ENCODE measurements at regions not wholly inside any gene's neighbourhood (a gene's known extent, or its start where the extent isn't known, plus 50 kb on each side); places are given as distances from the start of the nearest gene placed in this dataset.
A peak's percentile ranks its signal among the peaks of the same experiment; 100 is the strongest.

DNA sequence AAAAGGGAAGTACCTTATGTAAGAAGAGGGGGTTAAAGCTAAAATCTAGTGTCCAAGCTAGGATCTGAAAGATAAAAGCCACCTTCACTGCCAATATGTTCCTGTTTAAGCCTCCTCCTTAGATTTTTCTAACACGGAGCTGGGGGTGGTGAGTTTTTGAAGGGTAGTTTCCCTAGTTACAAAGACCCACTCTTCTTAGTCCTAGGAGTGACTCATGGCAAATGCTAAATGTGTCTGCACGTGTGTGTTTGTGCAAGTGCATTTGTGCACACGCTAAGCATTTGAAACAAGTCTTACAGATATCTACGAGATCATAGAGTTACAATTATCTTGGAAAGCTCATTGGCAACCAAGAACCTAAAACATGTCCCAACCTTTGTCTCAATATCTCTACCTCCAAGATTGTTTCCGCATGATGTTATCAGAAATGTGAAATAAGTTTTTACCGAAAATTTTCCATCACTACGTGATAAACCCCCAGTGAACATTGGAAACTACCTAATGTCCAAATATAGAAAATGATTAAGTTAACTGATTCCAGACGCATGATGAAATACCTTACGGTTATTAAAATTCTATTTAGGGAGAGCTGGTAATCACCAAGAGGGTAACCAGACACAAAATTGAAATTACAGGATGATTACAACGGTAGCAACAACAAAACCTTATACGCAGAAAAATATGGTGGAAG is 78.0 kb upstream of the HRH2 start:
- DNase-seq (ENCODE audit: low spot score) = no peak

DNA sequence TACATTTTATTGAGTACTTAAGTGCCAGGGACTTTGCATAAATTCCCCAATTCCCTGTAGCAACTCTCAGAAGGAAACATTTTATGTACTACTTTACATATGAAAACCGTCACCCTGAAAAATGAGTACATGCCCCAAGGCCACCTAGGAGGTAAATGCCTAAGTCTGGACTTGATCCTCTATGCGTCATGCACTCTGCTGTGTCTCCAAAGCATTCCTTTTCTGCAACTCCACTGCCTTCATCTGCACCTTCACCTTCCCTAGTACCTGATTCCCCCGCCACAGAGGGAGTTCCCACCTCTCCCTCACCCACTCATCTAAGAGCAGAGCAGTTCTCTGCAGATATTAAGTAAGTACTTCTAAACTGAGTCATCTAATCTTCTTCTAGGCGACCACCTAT is 75.2 kb upstream of the HRH2 start:
- DNase-seq (ENCODE audit: low spot score) = no peak

DNA sequence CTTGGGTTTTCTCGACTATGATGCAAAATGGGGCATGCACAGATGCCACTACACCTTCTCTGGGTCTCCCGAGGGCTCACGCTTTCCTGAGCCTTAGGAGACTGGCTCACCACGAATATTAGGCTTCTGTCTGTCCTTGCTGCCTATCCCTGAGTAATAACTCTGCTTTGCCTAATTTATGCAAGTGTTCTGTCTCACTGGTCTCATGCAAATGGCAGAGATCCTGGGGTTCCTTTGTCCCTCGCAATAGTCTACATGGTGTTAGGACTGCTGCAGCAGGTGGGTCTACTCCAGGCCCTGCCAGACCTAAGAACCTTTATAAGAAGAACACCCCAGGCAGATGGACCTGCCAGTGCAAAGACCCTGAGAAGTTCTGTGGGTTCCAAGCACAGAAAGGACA is 72.3 kb upstream of the HRH2 start:
- DNase-seq (ENCODE audit: low spot score) = no peak

DNA sequence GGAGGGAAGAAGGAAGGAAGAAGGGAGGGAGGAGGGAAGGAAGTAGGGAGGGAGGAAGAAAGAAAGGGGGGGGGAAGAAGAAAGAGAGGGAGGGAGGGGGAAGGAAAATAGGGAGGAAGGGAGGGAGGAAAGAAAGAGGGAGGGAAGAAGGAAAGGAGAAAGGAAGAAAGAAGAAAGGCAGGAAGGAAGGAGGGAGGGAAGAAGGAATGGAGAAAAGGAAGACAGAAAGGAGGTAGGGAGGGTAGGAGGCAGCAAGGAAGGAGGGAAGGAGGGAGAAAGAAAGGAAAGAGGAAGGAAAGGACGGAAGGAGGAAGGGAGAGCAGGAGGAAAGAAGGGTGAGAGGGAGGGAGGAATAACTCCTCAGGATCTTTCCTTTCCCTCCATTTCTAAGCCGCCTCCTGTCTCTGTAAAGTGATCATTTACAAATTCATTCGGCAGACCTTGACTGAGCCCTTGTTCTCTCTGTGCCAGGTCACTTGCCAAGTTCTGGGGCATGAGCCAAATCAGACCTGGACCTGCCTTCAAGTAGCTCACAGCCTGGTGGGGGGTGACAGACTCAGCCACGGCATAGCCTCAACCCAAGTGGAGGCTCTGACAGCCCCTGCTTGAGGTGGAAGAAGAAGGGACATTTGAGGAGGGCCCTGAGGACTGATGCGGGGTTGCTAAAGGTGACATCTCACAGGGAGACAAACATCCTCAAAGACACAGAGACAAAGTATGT is 69.0 kb upstream of the HRH2 start:
- peak; percentile 18 for DNase-seq (ENCODE audit: low spot score)

DNA sequence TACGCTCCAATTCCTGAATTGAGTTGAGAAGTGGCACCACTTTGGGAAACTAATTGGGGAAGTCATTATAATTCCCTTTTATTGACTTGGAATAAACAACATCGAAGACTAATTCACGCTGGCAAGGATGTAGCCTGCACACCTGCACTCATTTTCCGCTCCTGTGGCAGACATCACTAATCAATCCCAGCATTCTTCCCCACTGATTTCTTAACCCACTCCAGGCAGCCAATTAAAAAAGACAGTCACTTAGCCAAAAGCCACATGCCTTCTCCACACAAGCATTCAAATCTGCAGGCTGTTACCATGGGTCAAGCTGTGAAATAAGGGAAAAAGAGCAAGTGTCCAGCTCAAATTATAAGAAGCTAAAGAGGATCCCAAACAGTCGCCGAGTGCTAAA is 68.2 kb upstream of the HRH2 start:
- no peak for DNase-seq (ENCODE audit: low spot score)

DNA sequence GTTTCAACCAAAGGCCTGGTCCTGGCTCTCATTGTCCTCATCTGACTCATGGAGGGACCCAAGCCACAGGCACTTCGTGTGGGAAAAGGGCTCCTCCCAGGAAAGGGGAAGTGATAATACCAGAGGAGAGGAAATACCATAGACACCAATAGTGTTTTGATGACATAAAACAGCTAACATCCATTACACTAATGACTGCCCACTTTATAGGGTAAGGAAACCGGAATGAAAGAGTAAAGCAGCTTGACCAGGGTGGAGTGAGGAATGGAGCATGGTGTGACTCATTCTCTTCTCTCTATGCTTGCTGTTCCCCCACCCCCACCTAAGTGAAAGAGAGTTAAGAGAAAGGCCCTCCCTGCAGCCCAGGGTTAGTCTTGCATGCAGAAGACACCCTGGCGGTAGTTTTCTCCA is 67.4 kb upstream of the HRH2 start:
- no peak for DNase-seq (ENCODE audit: low spot score)

DNA sequence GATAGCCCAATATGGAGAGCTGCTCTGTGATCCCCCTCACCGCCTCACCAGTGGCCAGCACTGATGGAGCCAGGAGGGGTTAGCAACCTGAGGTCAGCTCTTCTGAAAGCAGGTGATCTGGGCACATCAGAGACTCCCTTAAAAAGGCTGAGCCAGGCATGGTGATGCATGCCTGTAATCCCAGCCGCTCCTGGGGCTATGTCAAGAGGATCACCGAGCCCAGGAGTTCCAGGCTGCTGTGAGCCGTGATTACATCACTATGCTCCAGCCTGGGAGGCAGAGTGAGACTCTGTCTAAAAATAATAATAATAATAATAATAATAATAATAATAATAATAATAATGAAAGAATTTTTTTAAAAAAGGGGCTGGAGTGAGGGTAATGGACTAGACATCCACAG is 66.6 kb upstream of the HRH2 start:
- no peak for DNase-seq (ENCODE audit: low spot score)

DNA sequence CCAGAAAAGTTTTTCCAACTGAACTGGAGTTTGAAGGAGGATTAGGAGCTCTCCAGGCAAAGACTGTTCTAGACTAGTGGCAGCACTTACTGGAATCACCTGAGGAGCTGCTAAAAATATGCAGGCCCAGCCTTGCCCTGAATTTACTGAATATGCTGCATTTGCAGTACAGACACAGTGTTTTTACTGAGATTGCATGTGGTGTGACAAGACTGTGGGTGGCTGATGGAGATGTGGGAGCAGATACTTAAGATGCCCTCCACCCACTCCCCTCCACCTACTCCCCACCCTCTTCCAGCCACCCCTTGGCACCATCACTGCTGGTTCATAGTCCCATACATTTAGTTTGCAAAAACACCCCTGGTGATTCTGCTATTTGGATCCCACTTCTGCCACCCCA is 64.1 kb upstream of the HRH2 start:
- no peak for DNase-seq (ENCODE audit: low spot score)

DNA sequence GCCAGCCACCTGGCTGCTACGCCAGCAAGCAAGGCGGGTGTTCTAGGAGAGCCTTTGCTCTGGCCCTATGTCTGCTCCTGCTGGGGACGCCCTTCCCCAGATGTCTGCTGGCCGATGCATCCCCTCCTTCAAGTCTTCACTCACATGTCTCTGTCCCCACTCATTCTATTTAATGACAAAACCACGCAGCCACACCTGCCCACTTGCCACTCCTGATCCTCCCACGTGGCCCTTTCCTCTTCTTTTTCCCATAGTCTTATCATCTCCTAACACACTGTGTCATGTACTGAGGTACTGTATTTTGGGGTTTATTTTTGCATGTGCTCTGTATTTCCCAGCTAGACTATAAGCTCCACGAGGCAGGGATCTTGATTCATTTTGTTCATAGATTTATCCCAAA is 62.0 kb upstream of the HRH2 start:
- no peak for DNase-seq (ENCODE audit: low spot score)

DNA sequence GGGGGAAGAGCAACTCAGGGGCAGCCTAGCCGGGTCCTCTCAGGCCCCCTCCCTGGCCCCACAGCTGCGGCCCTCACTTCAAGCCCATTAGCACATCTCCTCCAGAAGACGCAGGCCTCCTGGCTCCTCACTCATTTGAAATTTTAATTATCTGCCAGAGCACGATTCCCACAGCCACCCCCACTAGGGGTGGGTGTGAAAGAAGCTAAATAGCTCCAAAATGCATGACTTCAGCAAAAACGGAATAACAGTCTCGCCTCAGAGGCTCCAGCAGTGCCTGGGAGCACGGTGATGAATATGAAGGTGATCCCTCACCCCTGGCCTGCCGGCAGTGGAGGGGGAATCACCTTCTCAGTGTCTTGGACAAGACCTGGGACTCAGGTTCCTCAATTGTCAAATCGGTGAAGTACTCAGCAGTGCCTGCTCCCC is 61.1 kb upstream of the HRH2 start:
- no peak for DNase-seq (ENCODE audit: low spot score)

DNA sequence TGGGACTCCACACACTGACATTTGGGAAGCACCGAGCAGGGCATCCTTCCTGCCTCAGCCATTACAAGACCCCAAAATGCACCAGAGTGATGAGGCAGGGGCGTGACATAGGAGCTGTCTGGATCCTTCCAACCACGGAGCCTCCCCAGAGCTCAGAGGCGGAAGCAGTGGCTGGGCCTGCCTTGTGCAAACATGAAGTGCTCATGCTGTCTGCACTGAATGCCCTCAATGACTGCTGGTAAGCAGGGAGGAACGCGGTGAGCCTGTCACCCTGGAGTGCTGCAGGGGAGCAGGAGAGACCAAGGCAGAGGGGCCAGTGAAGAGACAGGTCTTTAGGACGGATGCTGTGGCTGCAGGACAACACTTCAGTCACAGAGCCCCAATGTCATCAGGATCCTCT is 60.2 kb upstream of the HRH2 start:
- no peak for DNase-seq (ENCODE audit: low spot score)

DNA sequence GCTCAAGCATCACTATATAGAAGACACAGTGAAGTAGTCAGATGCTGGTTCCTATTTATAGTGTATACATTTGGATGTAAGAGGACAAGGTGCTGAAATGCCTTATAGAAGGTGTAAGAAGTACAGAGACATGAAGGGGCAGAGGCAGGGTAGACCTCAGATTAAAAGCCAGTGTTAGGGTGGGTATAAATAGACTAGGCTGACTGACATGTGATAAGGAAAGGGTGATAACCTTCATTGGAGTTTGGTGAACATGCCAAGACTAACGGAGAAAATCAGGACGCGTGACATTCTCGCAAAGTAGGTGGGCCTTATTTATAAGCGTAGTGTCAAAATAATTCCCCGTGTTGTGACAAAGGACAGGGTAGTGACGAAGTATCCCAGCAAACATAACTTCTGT is 59.1 kb upstream of the HRH2 start:
- DNase-seq (ENCODE audit: low spot score) = no peak

DNA sequence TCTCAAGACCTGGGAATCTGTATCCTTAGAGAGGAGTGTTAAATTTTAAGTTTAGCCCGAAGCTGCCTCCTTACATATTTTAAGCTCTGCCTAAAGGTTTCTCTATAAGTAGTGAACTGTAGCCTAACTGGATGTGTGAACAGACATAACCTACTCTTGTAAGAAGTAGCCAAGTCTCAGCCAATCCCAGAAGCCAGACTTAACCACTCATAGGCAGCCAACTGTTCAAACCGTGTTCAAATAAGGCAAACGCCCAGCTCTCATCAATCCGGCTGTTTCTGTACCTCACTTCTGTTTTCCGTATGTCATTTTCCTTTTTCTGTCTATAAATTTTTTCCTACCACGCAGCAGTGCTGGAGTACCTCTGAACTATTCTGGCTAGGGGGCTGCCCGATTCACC is 58.7 kb upstream of the HRH2 start:
- no peak for DNase-seq (ENCODE audit: low spot score)

DNA sequence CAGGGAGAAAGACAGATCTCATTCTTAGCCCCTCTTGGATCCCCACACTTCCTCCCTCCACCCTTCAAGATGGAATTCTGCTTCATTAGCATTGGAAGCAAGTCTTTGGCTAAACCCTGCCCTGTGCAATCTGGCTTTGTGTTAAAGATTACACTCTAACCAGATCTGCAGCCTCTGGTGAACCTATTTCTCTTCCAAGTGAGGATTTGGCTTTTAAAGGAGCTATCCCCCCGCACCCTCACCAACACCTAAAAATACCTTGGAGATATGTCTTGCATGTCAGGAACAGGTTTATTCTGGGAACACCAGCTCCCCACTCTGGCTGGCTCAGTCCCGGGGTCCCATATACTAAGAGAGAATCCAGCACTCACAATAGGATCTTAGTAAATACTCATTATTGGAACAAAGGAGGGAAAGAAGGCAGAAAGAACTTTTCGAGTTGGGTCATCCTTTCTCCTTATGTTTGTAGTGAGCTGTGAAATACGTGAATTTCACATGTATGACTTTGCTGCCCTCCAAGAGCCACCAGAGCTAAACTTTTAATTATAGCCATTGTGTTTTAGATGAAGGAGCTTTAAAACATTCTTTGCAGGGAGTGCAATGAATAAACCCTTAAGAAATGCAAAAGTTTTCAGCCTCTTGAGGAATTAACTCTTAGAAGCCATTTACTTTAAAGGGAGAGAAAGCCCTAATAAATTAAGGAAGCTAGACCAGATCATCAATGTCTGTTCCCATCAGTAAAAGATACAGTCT is 53.7 kb upstream of the HRH2 start:
- DNase-seq (ENCODE audit: low spot score) = no peak

DNA sequence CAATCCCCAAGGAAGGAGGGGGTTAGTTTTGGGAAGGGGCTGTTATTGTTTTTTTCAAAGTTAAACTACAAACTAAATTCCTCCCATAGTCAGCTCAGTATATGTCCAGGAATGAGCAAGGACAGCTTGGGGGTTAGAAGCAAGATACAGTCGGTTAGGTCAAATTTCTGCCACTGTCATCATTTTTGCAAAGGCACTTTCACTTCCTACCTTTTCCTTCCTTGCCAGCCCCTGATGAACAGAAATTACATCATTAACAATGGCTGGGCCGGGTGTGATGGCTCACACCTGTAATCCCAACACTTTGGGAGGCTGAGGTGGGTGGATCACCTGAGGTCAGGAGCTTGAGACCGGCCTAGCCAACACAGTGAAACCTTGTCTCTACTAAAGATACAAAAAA is 51.5 kb upstream of the HRH2 start:
- no peak for DNase-seq (ENCODE audit: low spot score)
